ENCODE measurements at regions not wholly inside any gene's neighbourhood (a gene's known extent, or its start where the extent isn't known, plus 50 kb on each side); places are given as distances from the start of the nearest gene placed in this dataset.
"Not testable (repeated sequence)": the region's sequence is repeated elsewhere in the genome, so short reads cannot be mapped to it uniquely, and the experiment has no call there.

DNA sequence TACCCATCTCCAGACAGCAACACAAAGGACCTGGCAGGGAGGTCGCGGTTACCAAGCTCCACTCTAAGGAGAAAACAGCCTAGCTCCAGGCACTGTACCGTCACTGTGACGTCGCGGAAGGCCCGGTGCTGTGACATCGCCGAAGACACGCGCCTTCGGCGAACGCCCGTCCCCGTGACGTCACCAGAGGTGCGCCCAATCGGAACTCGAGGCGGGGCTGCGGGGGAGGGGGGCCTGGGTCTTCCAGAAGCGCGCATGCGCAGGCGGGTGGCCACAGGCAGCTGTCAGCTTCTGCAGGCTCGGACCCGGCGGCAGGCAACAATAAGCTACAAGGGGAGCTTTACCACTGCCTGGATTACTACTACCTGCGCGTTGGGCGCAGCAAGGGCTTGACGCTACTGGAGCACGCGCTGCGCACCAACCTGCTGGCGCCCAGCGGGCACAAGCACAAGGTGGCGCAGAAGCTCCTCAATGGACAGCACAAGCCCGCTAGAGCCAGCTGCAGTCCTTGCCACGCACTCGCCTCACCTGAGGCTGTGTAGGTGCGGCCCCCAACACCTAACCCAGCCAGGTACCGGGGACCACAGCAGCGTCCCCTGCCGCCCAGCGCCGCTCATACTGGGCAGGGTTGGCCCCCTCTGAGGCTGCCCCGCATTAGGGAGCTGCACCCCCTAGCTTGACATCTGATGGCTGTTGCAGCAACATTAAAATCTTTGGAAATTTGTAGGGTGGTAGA lies 208.4 kb downstream of the TPST1 start:
- DNase-seq = peak; percentile 89

DNA sequence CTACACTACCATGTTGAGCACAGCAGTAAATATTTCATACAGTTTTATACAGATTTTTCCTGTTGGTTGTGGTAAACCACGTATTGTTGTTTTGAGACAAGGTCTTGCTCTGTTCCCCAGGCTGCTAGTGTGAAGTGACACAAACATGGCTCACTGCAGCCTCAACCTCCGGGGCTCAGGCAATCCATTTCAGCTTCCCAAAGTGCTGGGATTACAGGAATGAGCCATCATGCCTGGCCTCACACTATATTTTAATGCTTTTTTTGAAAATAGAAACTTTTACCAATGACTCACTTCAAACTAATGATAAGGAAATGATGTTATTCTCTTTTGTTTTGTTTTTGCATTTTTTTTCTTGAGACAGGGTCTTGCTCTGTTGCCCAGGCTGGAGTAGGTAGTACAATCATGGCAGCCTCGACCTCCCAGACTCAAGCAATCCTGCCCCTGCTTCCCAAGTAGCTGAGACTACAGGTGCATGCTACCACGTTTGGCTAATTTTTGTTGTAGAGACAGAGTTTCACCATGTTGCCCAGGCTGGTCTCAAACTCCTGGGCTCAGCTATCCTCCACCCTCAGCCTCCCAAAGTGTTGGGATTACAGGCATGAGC lies 210.6 kb downstream of the TPST1 start:
- DNase-seq = no peak

DNA sequence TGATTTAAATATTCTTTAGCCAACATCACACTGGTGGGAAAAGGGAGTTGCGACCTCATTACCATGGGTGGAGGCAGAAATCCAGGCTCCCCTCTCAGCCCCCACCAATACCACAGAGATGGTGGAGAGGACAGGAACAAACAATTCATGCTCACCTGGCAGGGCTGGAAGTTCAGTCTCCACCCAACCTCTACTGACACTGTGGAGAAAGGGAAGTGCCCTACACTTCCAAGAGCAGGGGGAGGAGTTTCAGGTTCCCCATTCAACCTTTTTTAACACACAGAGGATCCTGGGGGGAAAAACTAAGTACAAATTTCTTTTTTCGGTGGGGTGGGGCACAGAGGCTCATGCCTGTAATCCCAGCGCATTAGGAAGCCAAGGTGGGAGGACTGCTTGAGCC lies 210.1 kb upstream of the KCTD7 start:
- no peak for DNase-seq

DNA sequence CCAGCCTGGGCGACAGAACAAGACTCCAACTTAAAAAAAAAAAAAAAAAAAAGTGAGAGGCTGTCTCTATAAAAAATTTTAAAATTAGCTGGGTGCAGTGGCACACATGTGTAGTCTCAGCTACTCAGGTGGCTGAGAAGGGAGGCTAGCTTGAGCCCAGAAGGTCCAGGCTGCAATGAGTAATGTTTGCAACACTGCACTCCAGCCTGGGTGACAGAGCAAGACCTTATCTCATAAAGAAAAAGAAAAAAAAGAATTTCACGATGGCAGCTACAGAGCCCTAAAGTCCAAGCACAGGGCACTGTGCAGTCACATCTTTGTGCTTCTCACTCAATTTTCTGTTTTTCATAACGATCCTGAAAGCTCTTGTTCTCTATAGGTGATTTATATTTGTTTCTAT lies 209.5 kb upstream of the KCTD7 start:
- no peak for DNase-seq

DNA sequence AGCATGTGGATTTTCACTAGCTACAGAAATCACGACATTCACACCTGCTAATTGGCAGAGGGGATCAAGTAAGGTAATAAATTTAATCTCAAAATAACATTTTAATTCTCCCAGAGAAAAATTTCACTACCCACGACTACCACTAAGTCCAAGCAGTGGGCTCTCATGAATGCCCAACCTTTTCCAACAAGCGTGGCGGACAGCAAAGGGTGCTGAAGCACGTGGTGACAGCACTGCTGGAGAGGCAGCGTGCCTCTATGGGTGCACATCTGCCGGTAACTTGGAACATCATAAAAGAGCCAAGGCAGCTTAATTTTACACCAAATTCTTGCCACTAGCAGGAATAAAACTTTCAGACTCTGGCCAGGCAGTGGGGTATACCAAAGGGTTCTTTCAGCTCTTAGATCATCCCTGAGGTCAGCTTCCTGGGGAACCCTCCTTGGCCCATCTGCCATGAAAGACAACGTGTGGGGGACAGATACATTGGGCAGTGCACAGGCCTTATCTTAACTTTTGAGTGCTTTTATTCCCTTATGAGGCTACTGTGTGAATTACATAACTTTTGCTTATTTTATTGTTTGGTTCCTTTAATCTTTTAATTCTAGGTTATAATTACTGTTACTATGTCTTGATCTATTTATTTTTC lies 206.7 kb upstream of the KCTD7 start:
- no peak for DNase-seq

DNA sequence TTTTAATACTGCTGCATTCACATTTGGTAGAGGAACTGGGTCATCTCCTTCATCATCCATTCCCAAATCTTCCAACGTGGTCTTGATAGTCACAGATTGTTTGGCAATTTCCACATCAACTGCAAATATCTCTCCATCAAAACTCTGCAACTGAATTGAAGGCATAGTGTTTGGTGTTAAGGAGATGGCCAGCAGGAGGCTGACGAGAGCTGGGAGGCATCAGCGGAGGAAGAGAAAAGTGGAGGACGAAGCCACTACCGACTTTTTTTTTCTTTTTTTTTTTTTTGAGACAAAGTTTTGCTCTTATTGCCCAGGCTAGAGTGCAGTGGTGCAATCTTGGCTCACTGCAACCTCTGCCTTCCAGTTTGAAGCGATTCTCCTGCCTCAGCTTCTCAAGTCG lies 205.0 kb upstream of the KCTD7 start:
- DNase-seq = no peak

DNA sequence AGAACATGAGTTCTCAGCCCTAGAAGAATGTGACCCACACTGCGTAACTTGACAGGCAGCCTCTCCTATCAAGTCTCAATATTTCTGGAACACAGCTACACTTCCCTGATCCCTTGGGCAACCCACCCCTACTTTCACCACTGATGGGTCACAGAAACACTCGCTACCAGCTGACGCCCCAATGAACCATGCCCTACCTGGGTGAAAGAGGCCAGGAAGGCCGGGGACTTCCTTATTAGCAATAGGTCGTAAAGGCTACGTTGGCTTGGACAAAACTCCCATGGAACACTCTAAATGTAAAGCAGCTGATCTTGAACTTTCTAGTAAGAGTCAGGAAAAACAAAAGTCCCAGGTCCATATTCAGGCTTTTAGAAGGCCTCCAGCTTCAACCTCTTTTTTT lies 202.3 kb upstream of the KCTD7 start:
- DNase-seq = no peak

DNA sequence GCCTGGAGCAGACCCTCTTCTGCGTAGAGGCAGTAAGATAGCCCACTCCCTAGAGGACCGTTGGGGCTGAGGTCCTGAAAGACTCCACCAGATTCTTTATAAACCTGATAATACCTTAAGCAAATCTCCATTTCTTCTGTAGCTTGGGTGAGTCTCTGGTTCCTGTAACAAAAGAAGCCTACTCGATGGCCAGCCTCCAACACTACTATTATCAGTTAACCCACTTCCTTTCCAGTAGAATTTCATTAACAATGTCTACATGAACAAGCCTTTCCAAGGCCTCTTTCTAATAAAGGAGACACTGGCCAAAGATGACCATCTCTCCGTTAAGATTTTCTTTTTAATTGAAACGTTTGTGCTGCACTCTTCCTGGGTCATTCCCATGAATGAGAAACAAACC lies 201.7 kb upstream of the KCTD7 start:
- DNase-seq = no peak

DNA sequence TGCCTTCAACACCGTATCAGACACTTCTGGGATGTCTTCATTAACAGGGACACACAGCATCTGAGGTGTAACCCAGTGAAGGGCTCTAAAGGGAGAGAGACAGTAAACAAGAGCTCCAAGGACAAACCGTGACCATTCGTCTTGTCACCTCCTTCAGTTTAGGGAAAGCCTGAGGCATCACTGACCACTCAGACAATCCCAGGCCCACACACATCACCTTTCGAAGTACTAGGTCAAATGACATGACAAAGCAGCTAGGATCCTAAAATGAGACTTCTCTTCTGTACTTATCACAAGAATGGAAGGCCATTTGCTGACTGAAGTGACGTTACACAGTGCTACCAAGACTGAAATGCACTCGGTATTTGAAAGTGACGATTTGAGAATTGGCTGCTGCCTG lies 200.7 kb upstream of the KCTD7 start:
- no peak for DNase-seq

DNA sequence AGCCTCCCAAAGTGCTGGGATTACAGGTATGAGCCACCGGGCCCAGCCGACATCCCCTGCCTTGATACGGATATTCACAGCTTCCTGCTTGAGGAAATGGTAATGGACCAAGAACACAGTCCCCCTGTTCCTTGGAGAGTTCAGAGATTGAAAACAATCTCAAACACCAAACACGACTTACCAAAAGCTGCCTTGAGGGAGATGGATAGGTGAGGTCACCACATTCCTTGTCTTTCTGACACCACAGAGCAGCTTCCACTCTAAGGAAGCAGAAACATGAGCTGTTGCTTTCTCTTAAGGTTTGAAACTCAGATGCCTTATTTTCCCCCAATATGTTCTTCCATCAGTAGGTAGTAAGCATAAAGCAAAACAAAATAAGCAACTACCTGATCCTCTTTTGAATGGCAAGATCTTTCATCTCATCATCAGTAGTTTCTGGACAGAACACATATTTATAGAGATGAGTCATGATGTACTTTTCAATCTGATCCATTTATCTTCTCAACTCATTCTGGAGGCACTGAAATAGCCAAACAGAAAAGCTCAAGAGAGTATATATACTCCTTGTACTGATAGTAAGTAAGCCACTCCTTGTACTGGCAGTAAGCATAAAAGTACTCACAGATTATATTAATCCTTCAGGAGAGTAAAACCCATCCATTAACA lies 199.1 kb upstream of the KCTD7 start:
- DNase-seq = no peak

DNA sequence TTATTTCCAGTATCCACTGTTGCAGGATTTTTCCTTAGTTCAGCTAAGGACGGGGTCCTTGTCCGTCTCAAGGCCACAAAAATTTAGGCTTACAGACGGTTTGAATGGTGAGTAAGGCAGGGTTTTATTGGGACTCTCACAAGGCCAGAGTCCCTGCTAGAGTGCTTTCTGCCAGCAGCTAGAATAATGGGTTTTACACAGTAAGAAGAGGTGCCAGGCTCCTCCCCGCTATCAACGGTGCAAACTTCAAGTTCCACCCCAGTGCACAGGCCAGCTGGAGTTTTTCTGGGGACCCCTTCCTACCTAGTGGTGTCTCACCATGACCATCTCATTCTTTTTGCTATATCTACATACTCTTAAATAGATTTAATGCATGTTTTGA lies 198.5 kb upstream of the KCTD7 start:
- no peak for DNase-seq

DNA sequence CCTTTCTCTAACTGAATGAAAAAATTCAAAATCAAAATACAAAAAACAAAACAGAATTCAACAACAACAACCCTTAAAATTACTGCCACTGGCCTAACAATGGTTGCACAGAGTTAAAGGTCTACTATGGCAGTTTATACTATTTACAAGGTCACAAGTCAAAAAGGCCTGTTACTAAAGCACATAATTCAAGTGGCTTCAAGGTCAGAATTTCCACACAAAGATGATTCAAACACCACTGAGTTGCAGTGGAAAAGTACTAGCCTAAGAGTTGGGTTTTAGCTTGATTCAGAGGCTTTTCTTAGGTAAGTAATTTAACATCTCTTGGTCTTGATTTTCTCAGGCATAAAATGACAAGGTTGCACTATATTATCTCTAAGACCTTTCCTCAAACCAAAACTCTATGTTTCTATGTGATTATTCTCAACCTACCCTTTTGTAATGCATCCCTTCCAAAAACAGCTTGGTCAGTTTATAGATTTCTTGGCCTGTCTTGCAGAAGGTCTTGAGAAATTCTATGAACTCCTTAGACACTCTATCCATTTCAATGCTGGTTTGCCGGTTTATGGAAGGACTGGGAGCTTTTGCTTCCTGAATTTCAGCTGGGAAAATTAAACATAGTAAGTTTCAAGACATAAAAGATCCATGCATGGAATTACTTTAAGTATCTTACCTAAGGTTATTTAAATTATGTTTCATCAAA lies 189.8 kb upstream of the KCTD7 start:
- not testable (repeated sequence) for DNase-seq

DNA sequence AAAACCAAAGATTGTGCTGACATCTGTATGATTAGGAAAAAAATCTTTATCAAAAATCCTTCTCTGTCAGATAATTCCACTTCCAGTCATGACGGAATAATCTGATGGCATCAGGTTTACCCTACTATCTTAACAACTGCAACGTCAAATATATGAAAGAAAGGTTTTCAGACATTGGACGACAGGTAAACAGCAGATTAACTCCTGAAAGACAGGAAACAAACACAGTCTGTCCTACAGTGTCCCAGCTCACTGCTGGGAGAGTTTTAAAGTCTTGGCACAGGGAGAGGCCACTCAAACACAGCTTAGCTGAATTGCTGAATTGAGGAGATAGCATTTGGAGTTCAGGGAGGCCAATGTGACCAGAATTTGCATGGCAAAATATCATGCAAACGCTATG lies 186.3 kb upstream of the KCTD7 start:
- no peak for DNase-seq

DNA sequence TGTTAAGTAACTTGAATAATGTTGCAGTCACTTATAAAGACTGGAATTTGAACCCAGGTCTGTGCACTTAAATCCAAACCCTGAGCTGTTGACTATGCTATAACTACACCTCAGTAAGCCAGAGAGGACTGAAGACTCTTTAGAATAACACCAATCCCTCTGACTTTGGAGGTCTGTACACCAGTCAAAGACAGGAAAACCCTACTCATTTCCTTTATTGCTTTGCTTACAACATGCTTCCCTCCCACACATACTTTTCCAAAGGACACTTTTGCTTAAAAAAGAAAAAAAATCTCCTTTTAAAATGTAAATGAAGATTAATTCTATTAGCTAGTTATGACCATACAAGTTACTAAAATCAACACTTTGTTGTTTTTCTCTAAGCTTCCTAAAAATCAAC lies 184.7 kb upstream of the KCTD7 start:
- no peak for DNase-seq

DNA sequence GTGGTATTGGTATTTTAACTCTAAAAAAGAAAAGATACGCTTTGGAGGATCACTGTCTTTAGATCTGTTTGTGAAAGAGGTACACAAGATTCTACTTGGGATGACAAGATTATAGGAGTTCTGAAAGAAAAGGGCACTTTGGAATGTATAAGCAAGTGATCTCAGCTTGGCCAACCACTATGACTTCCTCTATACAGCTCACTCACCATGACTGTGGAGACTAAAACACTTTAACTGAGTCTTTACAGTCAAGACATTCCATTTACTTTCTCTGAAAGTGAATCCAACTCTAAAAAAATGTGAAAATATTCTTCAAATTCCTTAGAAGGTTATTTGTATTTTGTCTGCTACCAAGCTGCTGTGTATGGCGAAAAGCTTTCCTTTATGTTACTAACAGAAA lies 181.7 kb upstream of the KCTD7 start:
- DNase-seq = not testable (repeated sequence)

DNA sequence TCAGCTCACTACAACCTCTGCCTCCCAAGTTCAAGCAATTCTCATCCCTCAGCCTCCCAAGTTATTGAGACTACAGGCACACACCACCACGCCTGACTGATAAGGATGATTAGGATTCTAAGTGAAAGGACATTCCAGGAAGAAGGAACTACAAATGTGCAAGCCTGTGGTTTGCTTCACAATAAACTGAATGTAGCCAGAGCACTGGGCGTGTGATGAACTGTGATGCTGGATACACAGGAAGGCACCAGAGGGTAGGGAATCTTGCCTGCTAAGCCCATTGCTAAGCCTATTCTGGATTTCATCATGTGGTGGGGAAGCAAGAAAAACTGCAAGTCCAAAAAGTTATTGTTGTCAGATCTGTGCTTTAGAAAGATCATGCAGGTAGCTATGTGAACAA lies 177.9 kb upstream of the KCTD7 start:
- DNase-seq = not testable (repeated sequence)

DNA sequence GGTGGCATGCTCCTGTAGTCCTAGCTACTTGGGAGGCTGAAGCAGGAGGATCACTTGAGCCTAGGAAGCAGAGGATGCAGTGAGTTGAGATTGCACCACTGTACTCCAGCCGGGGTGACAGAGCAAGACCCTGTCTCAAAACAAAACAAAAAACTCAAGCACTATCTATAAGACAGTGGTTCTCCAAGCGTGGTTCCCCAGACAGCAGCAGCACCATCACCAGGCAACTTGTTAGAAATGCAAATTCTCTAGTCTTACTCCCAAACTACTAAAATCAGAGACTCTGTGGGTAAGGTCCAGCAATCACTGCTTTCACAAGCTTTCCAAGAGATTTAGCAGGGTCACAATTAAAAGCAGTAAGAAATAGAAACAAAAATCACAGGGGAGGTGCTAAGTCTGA lies 177.0 kb upstream of the KCTD7 start:
- not testable (repeated sequence) for DNase-seq

DNA sequence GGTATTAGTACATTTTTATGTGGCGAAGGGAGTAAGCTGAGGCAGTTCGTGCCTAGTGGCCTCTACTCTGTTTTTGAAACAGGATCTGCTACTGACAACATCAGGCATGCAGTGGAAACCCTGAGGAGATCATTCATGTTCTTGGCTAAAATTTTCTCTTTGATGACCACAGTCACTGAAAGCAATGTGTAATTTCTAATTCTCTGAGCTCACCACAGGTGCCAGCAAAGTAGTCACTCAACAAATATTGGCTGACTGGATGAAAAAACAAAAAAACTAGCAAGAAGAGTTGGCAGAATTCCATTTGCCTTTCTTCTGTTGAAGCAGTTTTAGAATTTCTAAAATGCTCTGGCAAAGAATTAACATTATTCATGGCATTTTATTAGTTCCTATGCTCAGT lies 176.5 kb upstream of the KCTD7 start:
- no peak for DNase-seq

DNA sequence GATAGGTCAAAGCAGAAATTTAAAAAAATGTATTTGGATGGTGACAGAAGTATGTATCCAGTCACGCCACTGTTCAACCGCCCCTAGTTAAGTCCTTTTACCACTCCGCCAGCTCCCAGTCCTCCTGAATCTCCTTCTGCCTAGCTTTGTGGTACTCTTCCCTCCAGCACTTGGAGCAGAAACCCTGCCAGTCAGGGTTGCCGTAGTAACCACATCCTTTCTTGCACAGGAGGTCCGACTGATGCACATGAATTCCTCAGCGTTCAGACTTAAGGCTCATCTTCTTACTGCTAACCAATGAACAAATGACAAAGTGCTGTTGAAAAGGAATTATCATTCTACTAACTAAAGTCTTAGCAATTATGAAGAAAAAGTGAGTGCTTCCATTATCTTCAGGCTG lies 175.3 kb upstream of the KCTD7 start:
- DNase-seq = no peak

DNA sequence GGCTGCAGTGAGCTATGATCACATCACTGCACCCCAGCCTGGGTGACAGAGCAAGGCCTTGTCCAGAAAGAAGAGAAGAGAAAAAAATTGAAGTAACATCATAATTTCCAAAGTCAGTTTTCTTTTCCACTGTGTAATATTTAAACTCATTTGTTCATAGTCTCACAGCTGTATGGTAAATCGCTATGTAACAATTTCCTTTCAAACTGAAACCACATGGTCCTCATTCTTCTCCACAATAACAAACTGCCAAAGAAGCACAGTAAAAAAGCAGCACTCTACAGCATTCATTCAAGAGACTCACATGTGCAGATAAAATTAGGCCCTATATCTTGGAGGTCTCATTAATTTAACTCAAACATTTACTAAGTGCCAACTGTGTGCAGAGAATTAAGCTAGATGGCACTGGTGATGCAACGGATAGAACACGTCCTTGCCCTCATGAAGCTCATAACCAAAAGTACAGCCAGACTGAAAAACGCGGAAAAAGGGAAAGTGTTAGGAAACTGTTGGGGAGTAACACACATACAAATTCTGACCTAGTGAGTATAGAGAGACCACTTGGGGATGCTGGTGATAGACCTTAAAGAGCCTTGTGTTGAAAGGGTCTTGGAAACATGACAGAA lies 174.0 kb upstream of the KCTD7 start:
- peak; percentile 15 for DNase-seq

DNA sequence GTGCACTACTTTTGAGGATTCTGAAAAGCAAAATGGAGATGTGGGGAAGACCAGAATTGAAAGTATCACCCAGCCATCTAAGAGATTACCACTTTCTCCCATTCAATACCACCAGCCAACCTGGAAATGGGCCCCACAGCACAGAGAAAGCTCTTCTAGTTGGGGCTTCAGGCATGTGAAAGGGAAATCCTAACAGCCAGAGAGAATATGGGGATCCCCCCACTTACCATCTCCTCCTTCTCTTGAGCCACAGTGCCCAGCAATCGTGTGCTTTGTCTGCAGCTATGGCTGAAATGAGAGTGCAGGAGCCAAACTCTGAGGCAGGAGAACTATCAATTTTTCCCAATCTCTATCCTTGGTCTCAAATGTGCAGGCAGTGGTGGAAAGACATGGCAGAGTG lies 173.2 kb upstream of the KCTD7 start:
- DNase-seq = not testable (repeated sequence)

DNA sequence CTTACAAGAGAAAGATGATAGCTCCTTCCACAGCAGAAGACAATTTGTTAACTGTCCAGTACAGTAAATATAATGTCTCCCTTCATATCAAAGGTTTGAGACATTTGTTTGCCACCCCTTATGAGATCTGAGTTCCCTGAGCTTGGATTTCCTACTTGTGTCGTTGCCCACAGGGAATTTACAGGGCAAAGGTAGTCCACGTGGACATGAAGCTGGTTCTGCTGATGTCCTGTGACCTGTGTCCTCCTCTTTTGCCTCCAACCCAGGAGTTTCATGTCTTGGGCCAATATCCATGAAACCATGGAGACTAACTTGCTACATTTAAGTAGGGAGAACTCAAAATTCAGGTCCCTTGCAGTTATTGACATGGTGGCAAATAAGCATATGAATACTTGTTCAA lies 172.2 kb upstream of the KCTD7 start:
- DNase-seq = not testable (repeated sequence)

DNA sequence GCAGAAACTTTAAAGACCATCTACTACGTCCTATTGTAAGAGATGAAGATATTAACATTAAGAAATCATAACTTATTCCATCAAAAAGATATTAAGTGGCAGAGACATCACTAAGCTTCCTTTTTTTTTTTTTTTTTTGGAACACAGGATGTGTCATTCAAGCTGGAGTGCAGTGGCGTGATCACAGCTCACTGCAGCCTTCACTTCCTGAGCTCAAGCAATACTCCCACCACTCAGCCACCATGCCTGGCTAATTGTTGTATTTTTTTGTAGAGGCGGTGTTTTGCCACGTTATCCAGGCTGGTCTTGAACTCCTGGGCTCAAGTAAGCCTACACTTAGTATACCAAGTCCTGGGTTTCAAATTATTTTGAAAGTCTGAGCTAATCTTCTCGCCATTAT lies 169.7 kb upstream of the KCTD7 start:
- DNase-seq = not testable (repeated sequence)

All from activated CD4-positive, alpha-beta T cell treated with anti-CD3 and anti-CD28 coated beads, Interleukin-10, Interleukin-2, amounts not matched to agents 100 ng/mL and 50 ng/mL, durations not matched to agents 16 hours and 8 hours (primary cell).